Kidney glomerular epithelial cell (primary cell): ENCODE measurements at regions not wholly inside any gene's neighbourhood (a gene's known extent, or its start where the extent isn't known, plus 50 kb on each side); places are given as distances from the start of the nearest gene placed in this dataset.
"Not testable (repeated sequence)": the region's sequence is repeated elsewhere in the genome, so short reads cannot be mapped to it uniquely, and the experiment has no call there.

Experiments used
- DNase-seq: peaks from one replicate; lab custom pipeline; 2025; lab: John Stamatoyannopoulos, UW

DNA sequence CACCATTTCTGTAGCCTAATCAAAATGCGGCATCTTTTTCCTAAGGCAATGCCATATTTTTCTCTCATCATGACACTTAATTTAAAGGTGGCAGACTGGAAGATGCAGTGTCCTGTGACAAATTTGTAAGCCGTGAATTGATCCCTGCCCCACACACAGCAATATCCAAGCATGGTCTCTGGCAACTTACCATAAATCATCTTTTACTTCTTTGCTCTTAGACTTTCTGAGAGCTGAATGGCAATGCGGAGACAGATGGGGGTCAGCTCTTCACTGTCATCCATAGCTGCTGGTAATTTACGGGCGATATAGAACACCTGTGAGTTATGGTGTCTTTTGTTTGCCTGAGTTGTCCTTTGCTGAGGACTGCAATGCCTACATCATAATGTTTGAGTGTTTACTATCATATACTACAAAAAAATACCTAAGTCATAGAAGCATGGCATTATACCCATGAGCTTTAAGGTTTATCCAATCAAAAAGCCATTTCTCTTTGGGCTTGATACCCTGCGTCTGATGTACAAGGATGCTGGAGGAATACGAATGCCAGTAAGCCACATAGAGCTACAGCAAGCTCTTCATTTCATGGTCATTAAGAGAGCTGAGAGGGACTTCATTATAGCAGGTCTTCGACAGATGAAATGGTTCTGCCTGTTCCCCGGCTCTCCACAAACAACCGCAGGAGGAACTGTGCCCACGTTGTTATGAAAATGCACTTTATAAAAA is 148.1 kb downstream of the TRIML1 start:
- DNase-seq, result no peak

GRCh38 chr4:188289531-188290125 is 150.4 kb downstream of the TRIML1 start:
- no peak for DNase-seq

GRCh38 chr4:188295899-188296298 is 156.7 kb downstream of the TRIML1 start:
- no peak for DNase-seq

DNA sequence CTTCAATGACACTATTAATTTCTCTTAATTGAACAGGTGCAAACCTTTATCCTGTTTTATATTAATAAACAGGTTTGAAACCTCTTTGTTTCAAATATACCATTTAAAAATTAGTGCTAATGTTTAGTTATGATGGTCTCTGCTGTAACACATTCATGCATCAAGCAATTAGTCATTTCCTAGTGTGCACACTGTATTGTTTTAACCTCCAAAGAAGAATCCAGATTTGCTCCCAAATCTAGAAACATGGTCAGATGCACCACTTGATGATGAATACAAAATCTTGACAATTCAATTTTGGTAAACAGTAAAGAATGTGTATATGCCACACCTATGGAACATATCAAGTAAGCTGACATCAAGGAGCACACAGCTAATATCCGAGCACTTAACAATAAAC is 157.1 kb downstream of the TRIML1 start:
- no peak for DNase-seq

- no peak for DNase-seq
Measured at GRCh38 chr4:188297873-188298272, 158.6 kb downstream of the TRIML1 start.

DNA sequence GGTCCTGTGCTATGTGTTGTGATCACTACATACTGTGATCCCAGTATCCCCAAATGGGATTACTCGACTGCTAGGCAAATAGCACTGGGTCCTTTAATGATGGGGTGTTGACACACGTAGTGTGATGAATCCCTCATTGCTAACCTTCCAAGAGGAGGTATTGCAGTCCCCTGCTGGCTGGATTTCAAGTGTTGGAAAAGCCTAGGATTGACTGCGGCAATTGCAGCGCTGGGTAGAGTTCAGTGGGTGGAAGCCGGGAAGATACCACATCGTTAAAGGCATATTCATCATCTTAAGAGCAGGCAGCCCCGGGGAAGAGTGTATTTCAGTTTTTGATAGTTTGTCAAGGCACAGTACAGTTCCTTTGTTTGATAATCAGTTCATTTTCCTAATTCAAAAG is 159.9 kb downstream of the TRIML1 start:
- no peak for DNase-seq

- DNase-seq, result no peak
Measured at GRCh38 chr4:188300385-188300784, 161.1 kb downstream of the TRIML1 start.

DNA sequence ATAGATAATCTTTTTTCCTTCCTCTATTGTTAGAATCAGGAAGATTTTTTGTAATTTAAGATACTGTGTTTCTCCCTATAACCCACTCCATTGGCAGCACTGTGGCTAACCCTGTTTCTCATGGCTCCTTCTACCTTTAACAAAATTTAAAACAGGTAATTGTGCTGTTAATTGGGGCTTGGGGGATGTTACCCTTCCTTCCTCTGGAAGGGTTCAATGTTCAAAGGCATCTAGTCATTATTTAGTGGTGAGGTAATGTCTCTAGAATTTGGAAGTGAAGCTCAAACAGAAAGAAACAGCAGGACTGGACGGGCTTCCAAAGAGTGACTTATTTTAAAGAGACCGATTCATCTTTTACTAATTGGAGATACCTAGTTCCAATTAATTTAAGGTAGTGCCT is 166.4 kb downstream of the TRIML1 start:
- no peak for DNase-seq

GRCh38 chr4:188307591-188307990 is 168.3 kb downstream of the TRIML1 start:
- DNase-seq, result no peak

GRCh38 chr4:188308142-188308541 is 168.9 kb downstream of the TRIML1 start:
- no peak for DNase-seq

GRCh38 chr4:188316391-188316790 is 177.2 kb downstream of the TRIML1 start:
- DNase-seq, result no peak

- no peak for DNase-seq
Measured at GRCh38 chr4:188328966-188329365, 189.7 kb downstream of the TRIML1 start.

GRCh38 chr4:188329521-188329920 is 190.3 kb downstream of the TRIML1 start:
- DNase-seq, result no peak

DNA sequence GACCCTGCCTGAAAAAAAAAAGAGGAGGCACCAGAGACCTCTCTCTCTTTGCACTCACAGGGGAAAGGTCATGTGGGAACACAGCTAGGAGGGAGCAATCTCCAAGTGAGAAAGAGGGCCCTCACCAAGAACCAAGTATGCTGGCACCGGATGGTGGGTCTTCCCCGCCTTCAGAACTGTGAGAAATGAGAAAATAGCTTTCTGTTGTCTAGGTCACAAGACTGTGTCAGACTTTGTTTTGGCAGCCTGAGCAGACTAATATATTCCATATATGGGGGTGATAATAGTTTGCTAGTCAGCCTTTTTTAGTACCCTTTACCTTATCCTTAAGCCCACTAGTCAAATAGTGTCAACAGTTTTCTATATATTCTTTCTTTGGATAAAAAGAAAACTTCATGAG is 193.0 kb downstream of the TRIML1 start:
- DNase-seq, result no peak

GRCh38 chr4:188336891-188337290 is 197.7 kb downstream of the TRIML1 start:
- no peak for DNase-seq

GRCh38 chr4:188341428-188341827 is 202.2 kb downstream of the TRIML1 start:
- no peak for DNase-seq

- DNase-seq, result no peak
Measured at GRCh38 chr4:188346171-188346809, 207.0 kb downstream of the TRIML1 start.

GRCh38 chr4:188347339-188347738 is 208.1 kb downstream of the TRIML1 start:
- DNase-seq, result no peak

- DNase-seq, result not testable (repeated sequence)
Measured at GRCh38 chr4:188349569-188349968, 210.3 kb downstream of the TRIML1 start.

DNA sequence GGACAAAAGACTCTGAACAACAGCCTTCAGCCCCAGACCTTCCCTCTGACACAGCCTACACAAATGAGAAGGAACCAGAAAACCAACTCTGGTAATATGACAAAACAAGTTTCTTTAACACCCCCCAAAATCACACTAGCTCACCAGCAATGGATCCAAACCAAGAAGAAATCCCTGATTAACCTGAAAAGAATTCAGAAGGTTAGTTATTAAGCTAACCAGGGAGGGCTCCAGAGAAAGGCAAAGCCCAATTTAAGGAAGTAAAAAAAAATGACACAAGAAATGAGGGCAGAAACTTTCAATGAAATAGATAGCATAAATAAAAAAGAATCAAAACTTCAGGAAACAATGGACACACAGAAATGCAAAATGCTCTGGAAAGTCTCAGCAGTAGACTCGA is 224.0 kb downstream of the TRIML1 start:
- DNase-seq, result no peak

- DNase-seq, result no peak
Measured at GRCh38 chr4:188370777-188371176, 231.5 kb downstream of the TRIML1 start.

- DNase-seq, result no peak
Measured at GRCh38 chr4:188372058-188372457, 232.8 kb downstream of the TRIML1 start.

DNA sequence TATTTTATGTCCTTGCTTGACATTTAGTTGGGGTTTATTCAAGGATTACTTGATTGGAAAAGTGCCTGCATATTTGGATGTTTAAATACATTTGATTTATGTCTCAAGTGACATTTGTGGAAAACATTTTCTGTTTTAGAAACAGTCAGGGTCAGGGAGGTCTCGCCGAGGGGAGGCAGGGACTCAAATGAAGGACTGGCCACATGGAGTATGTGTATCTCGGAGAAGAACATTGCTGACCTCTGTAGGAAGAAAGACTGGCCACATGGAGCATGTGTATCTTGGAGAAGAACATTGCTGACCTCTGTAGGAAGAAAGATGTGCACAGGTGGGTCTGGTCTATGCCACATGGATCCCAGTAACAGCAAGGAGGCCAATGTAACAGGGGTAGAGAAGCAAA is 233.6 kb downstream of the TRIML1 start:
- no peak for DNase-seq
